ACC112 (cell line): ENCODE measurements at regions not wholly inside any gene's neighbourhood (a gene's known extent, or its start where the extent isn't known, plus 50 kb on each side); places are given as distances from the start of the nearest gene placed in this dataset.
"Not testable (repeated sequence)": the region's sequence is repeated elsewhere in the genome, so short reads cannot be mapped to it uniquely, and the experiment has no call there.

Source experiments
- H2AFZ ChIP-seq: fragments of 200-600 bp; sonication (generic); one replicate; pipeline ENCODE4 v1.6.0; 2017; ENCODE audit warnings: antibody characterized with exemption, low read length; ENCODE audit not compliant: unreplicated experiment
- H3K27ac ChIP-seq: fragments of 200-600 bp; sonication (generic); 2 replicates; pipeline ENCODE4 v1.5.1; 2014; ENCODE audit warnings: low read depth, mild to moderate bottlenecking, antibody characterized with exemption, low read length, moderate library complexity
- H3K27me3 ChIP-seq: fragments of 200-600 bp; sonication (generic); 2 replicates; pipeline ENCODE4 v1.6.1; 2014; ENCODE audit warnings: mild to moderate bottlenecking, antibody characterized with exemption, low read length, moderate library complexity, mixed read lengths; ENCODE audit not compliant: insufficient read depth
- H3K36me3 ChIP-seq: fragments of 200-600 bp; sonication (generic); 2 replicates; pipeline ENCODE4 v1.6.1; 2016; ENCODE audit warnings: mild to moderate bottlenecking, antibody characterized with exemption, low read length, moderate library complexity, mixed read lengths; ENCODE audit not compliant: insufficient read depth
- H3K4me1 ChIP-seq: fragments of 200-600 bp; sonication (generic); one replicate; pipeline ENCODE4 v1.6.1; 2016; ENCODE audit warnings: low read length, mixed read lengths; ENCODE audit not compliant: insufficient read depth, unreplicated experiment, control insufficient read depth
- H3K4me3 ChIP-seq: fragments of 200-600 bp; sonication (generic); 2 replicates; pipeline ENCODE4 v1.5.1; 2014; ENCODE audit warnings: mild to moderate bottlenecking, low read depth, low read length
- H3K79me2 ChIP-seq: fragments of 200-600 bp; sonication (generic); one replicate; pipeline ENCODE4 v1.6.0; 2016; ENCODE audit warnings: low read length; ENCODE audit not compliant: control insufficient read depth, unreplicated experiment, insufficient read depth

GRCh38 chr6:74891349-74891831 lies 314.5 kb downstream of the COL12A1 start:
- H3K27ac ChIP-seq: no peak overlapping the region
- no peaks in the 10 kb centered on the region for H3K27me3 ChIP-seq
- no peak overlapping the region for H2AFZ ChIP-seq
- H3K4me3 ChIP-seq: no peak overlapping the region
- no peaks in the 10 kb centered on the region for H3K36me3 ChIP-seq
- H3K4me1 ChIP-seq: peaks cover 13% of the 10 kb centered on the region
- H3K79me2 ChIP-seq: no peaks in the 10 kb centered on the region

- Histone ChIP-seq H3K79me2 (no peaks in the 10 kb centered on the region), H2AFZ (no peak overlapping the region), H3K27ac (no peak overlapping the region), H3K27me3 (no peaks in the 10 kb centered on the region), H3K4me1 (peaks cover 13% of the 10 kb centered on the region), H3K36me3 (no peaks in the 10 kb centered on the region), H3K4me3 (no peak overlapping the region)
Measured at GRCh38 chr6:74889635-74890034, 316.2 kb downstream of the COL12A1 start.

GRCh38 chr6:74888741-74889140 lies 317.1 kb downstream of the COL12A1 start:
- H3K36me3 ChIP-seq, H3K27ac ChIP-seq, H3K27me3 ChIP-seq, H3K79me2 ChIP-seq, H3K4me3 ChIP-seq, H2AFZ ChIP-seq: not testable (repeated sequence)
- H3K4me1 ChIP-seq: peaks cover 13% of the 10 kb centered on the region

GRCh38 chr6:74879976-74880375 lies 325.9 kb downstream of the COL12A1 start:
- peaks cover 10% of the 10 kb centered on the region for H3K4me1 ChIP-seq
- H3K27ac ChIP-seq: no peak overlapping the region
- H3K4me3 ChIP-seq: no peak overlapping the region
- no peak overlapping the region for H2AFZ ChIP-seq
- H3K27me3 ChIP-seq: no peaks in the 10 kb centered on the region
- no peaks in the 10 kb centered on the region for H3K79me2 ChIP-seq
- no peaks in the 10 kb centered on the region for H3K36me3 ChIP-seq

GRCh38 chr6:74879234-74879633 lies 326.6 kb downstream of the COL12A1 start:
- peaks cover 10% of the 10 kb centered on the region for H3K4me1 ChIP-seq
- no peak overlapping the region for H2AFZ ChIP-seq
- no peaks in the 10 kb centered on the region for H3K36me3 ChIP-seq
- H3K27ac ChIP-seq: no peak overlapping the region
- no peak overlapping the region for H3K4me3 ChIP-seq
- H3K79me2 ChIP-seq: no peaks in the 10 kb centered on the region
- H3K27me3 ChIP-seq: no peaks in the 10 kb centered on the region

- no peak overlapping the region for H3K4me3 ChIP-seq
- no peaks in the 10 kb centered on the region for H3K79me2 ChIP-seq
- H2AFZ ChIP-seq: no peak overlapping the region
- H3K4me1 ChIP-seq: peaks cover 10% of the 10 kb centered on the region
- no peaks in the 10 kb centered on the region for H3K36me3 ChIP-seq
- no peak overlapping the region for H3K27ac ChIP-seq
- no peaks in the 10 kb centered on the region for H3K27me3 ChIP-seq
Measured at GRCh38 chr6:74875193-74875592, 330.7 kb downstream of the COL12A1 start.

GRCh38 chr6:74872754-74873476 lies 332.9 kb downstream of the COL12A1 start:
- no peak overlapping the region for H3K27ac ChIP-seq

GRCh38 chr6:74871757-74872156 lies 334.1 kb downstream of the COL12A1 start:
- Histone ChIP-seq H2AFZ (no peak overlapping the region), H3K4me3 (no peak overlapping the region), H3K79me2 (no peaks in the 10 kb centered on the region), H3K36me3 (no peaks in the 10 kb centered on the region), H3K27ac (no peak overlapping the region), H3K27me3 (no peaks in the 10 kb centered on the region), H3K4me1 (no peaks in the 10 kb centered on the region)

More at GRCh38 chr6:74872754-74873476, 332.9 kb downstream of the COL12A1 start:
- Histone ChIP-seq H3K36me3 (no peaks in the 10 kb centered on the region), H3K4me1 (no peaks in the 10 kb centered on the region), H3K27me3 (no peaks in the 10 kb centered on the region), H3K4me3 (no peak overlapping the region), H2AFZ (no peak overlapping the region), H3K79me2 (no peaks in the 10 kb centered on the region)

GRCh38 chr6:74870403-74870802 lies 335.4 kb downstream of the COL12A1 start:
- no peaks in the 10 kb centered on the region for H3K27me3 ChIP-seq
- H3K4me3 ChIP-seq: no peak overlapping the region
- no peaks in the 10 kb centered on the region for H3K79me2 ChIP-seq
- H3K27ac ChIP-seq: no peak overlapping the region
- H3K36me3 ChIP-seq: no peaks in the 10 kb centered on the region
- no peaks in the 10 kb centered on the region for H3K4me1 ChIP-seq
- H2AFZ ChIP-seq: no peak overlapping the region

GRCh38 chr6:74867291-74867690 lies 338.6 kb downstream of the COL12A1 start:
- no peak overlapping the region for H3K4me3 ChIP-seq
- H2AFZ ChIP-seq: no peak overlapping the region
- no peaks in the 10 kb centered on the region for H3K36me3 ChIP-seq
- no peaks in the 10 kb centered on the region for H3K4me1 ChIP-seq
- no peaks in the 10 kb centered on the region for H3K27me3 ChIP-seq
- H3K27ac ChIP-seq: no peak overlapping the region
- no peaks in the 10 kb centered on the region for H3K79me2 ChIP-seq

GRCh38 chr6:74863968-74864367 lies 341.9 kb downstream of the COL12A1 start:
- Histone ChIP-seq H3K27ac (no peak overlapping the region), H3K36me3 (no peaks in the 10 kb centered on the region), H2AFZ (no peak overlapping the region), H3K4me3 (no peak overlapping the region), H3K27me3 (no peaks in the 10 kb centered on the region), H3K4me1 (no peaks in the 10 kb centered on the region), H3K79me2 (no peaks in the 10 kb centered on the region)
